Astrocyte (in vitro differentiated cells and primary cell): ENCODE measurements at regions not wholly inside any gene's neighbourhood (a gene's known extent, or its start where the extent isn't known, plus 50 kb on each side); places are given as distances from the start of the nearest gene placed in this dataset.

Experiments used
- DNase-seq: peaks from one replicate; pipeline ENCODE4 v3.0.0-alpha.2; 2010; ENCODE audit warnings: low read depth
- FAIRE-seq: peaks from 2 replicates; lab custom pipeline; 2011; peaks lifted over from hg19 to GRCh38; lab: Jason Lieb, UNC
- H2AFZ ChIP-seq: 2 replicates; pipeline ENCODE4 v1.6.0; 2012; ENCODE audit warnings: low read depth, low read length, inconsistent platforms
- H3K27ac ChIP-seq: 2 replicates; pipeline ENCODE4 v1.5.1; 2011; ENCODE audit warnings: low read depth, low read length, inconsistent platforms
- H3K27me3 ChIP-seq: 2 replicates; pipeline ENCODE4 v1.6.0; 2011; ENCODE audit warnings: low read length, inconsistent platforms; ENCODE audit not compliant: insufficient read depth
- H3K36me3 ChIP-seq: 2 replicates; pipeline ENCODE4 v1.5.1; 2011; ENCODE audit warnings: low read length, inconsistent platforms; ENCODE audit not compliant: insufficient read depth
- H3K4me1 ChIP-seq: 2 replicates; pipeline ENCODE4 v1.5.1; 2011; ENCODE audit warnings: low read length, inconsistent platforms; ENCODE audit not compliant: insufficient read depth
- H3K4me2 ChIP-seq: 2 replicates; pipeline ENCODE4 v1.6.0; 2012; ENCODE audit warnings: low read length, inconsistent platforms
- H3K4me3 ChIP-seq: 2 replicates; pipeline ENCODE4 v1.5.1; 2011; ENCODE audit warnings: low read depth, mild to moderate bottlenecking, low read length, inconsistent platforms; ENCODE audit not compliant: insufficient read depth
- H3K79me2 ChIP-seq: 2 replicates; pipeline ENCODE4 v1.6.0; 2012; ENCODE audit warnings: mild to moderate bottlenecking, low read length, inconsistent platforms; ENCODE audit not compliant: insufficient read depth
- H3K9ac ChIP-seq: 2 replicates; pipeline ENCODE4 v1.6.0; 2012; ENCODE audit warnings: mild to moderate bottlenecking, low read length, inconsistent platforms
- H3K9me3 ChIP-seq: 2 replicates; pipeline ENCODE4 v1.5.1; 2012; ENCODE audit warnings: low read depth, mild to moderate bottlenecking, low read length, inconsistent platforms; ENCODE audit not compliant: insufficient read depth
- H4K20me1 ChIP-seq: 2 replicates; pipeline ENCODE4 v1.6.0; 2012; ENCODE audit warnings: low read length, inconsistent platforms; ENCODE audit not compliant: insufficient read depth
- H3K27ac Mint-ChIP-seq: one replicate; pipeline ENCODE4 v1.8.0; 2021; ENCODE audit warnings: mild to moderate bottlenecking, mixed read lengths; ENCODE audit not compliant: unreplicated experiment
- H3K27me3 Mint-ChIP-seq: one replicate; pipeline ENCODE4 v1.8.0; 2021; ENCODE audit warnings: low read depth, mixed read lengths; ENCODE audit not compliant: unreplicated experiment
- H3K36me3 Mint-ChIP-seq: one replicate; pipeline ENCODE4 v1.8.0; 2021; ENCODE audit warnings: low read depth, mixed read lengths; ENCODE audit not compliant: unreplicated experiment
- H3K4me1 Mint-ChIP-seq: one replicate; pipeline ENCODE4 v1.8.0; 2021; ENCODE audit warnings: low read depth, mixed read lengths; ENCODE audit not compliant: unreplicated experiment
- H3K4me3 Mint-ChIP-seq: one replicate; pipeline ENCODE4 v1.8.0; 2021; ENCODE audit warnings: mild to moderate bottlenecking, moderate library complexity, mixed read lengths; ENCODE audit not compliant: unreplicated experiment
- H3K9me3 Mint-ChIP-seq: one replicate; pipeline ENCODE4 v1.8.0; 2021; ENCODE audit warnings: mild to moderate bottlenecking, mixed read lengths; ENCODE audit not compliant: unreplicated experiment
- EZH2 ChIP-seq: IDR thresholded peaks from 2 replicates; pipeline ENCODE4 v1.6.1; 2012; ENCODE audit warnings: mild to moderate bottlenecking, low read length, inconsistent platforms; ENCODE audit not compliant: insufficient read depth
- TF ChIP-seq, protein P1 (sequence below): IDR thresholded peaks from 2 replicates; pipeline ENCODE4 v1.5.1; 2011; ENCODE audit warnings: low read depth, mild to moderate bottlenecking, inconsistent platforms, low read length, moderate library complexity; ENCODE audit not compliant: insufficient read depth

DNA sequence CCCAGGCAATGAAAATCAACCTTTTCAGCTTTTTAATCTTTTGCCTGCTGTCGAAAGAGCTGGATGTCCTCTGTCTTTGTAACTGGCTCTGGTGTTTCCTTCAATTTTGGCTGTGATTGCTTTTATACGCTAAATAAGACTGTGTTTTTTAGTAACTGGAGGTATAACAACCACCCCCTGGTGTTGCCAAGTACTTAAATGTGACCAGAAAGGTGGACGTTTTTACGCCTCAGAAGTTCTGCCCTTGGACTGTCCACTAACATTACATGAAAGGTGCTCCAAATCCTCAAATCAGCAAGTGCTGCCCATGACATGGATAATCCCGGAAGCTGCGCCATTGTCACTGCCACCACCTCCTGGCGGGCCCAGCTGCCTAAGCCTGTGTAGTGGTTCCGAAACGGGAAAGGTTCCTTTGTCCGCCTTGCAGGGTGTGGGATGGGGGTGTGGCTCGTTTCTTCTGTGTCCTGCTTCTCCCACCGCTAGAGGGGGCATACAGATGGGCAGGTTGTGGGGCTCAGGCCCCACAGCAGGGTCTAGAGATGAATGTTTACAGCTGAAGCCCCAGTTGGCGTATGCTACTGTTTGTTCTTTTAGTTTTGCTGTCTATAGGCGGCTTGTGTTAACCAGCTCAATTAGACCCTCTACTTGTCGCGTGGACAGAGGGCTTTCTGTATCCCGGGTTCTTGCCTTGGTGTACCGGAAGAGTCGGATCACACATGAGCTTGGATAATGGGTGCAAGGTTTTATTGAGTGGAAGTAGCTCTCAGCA lies 82.2 kb upstream of the SEPTIN5 start:
- H3K27me3 ChIP-seq = peaks cover 4% of the 10 kb centered on the region
- no peaks in the 10 kb centered on the region for H3K4me1 ChIP-seq
- DNase-seq (peak; percentile 24), FAIRE-seq (no peak)
- H3K27me3 Mint-ChIP-seq = peaks cover 42% of the 10 kb centered on the region
- no peaks in the 10 kb centered on the region for H3K9me3 ChIP-seq
- no peak overlapping the region for H3K27ac ChIP-seq
- H3K36me3 Mint-ChIP-seq = no peaks in the 10 kb centered on the region
- H4K20me1 ChIP-seq = no peaks in the 10 kb centered on the region
- no peaks in the 10 kb centered on the region for H3K4me1 Mint-ChIP-seq
- H3K4me3 ChIP-seq = no peak overlapping the region
- H3K9ac ChIP-seq = no peak overlapping the region
- no peak overlapping the region for H3K4me2 ChIP-seq
- H3K79me2 ChIP-seq = no peaks in the 10 kb centered on the region
- no peak for TF ChIP-seq EZH2
- TF ChIP-seq, protein P1, sequence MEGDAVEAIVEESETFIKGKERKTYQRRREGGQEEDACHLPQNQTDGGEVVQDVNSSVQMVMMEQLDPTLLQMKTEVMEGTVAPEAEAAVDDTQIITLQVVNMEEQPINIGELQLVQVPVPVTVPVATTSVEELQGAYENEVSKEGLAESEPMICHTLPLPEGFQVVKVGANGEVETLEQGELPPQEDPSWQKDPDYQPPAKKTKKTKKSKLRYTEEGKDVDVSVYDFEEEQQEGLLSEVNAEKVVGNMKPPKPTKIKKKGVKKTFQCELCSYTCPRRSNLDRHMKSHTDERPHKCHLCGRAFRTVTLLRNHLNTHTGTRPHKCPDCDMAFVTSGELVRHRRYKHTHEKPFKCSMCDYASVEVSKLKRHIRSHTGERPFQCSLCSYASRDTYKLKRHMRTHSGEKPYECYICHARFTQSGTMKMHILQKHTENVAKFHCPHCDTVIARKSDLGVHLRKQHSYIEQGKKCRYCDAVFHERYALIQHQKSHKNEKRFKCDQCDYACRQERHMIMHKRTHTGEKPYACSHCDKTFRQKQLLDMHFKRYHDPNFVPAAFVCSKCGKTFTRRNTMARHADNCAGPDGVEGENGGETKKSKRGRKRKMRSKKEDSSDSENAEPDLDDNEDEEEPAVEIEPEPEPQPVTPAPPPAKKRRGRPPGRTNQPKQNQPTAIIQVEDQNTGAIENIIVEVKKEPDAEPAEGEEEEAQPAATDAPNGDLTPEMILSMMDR = peak; percentile 61
- no peak overlapping the region for H3K4me3 Mint-ChIP-seq
- H3K9me3 Mint-ChIP-seq = no peaks in the 10 kb centered on the region
- H3K36me3 ChIP-seq = no peaks in the 10 kb centered on the region
- H2AFZ ChIP-seq = no peak overlapping the region
- H3K27ac Mint-ChIP-seq = no peak overlapping the region

DNA sequence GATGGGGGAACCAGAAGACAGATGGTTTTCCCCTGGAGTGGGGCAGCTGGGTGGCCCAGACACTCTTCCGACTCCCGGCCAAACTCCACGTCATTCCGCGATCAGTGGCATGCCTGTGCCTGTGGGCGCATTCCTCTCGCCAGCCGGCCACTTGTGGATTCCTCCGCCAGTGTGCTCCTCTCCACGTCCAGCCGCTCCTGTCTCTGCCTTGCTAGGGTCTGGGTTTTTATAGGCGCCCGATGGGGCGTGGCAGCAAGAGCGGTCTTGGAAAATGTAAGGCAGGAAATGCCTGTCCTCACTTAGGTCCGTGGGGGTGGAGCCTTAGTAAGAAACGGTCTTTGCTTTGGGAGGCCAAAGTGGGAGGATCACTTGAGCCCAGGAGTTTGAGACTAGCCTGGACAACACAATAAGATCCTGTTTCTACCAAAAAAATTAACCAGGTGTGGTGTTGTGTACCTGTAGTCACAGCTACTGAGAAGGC lies 81.6 kb upstream of the SEPTIN5 start:
- Histone ChIP-seq H3K9ac (no peak overlapping the region), H4K20me1 (no peaks in the 10 kb centered on the region), H3K4me2 (no peak overlapping the region), H3K27ac (no peak overlapping the region), H3K4me3 (no peak overlapping the region), H3K36me3 (no peaks in the 10 kb centered on the region), H2AFZ (no peak overlapping the region), H3K4me1 (no peaks in the 10 kb centered on the region), H3K79me2 (no peaks in the 10 kb centered on the region), H3K9me3 (no peaks in the 10 kb centered on the region), H3K27me3 (peaks cover 4% of the 10 kb centered on the region)
- Mint-ChIP-seq H3K4me1 (no peaks in the 10 kb centered on the region), H3K9me3 (no peaks in the 10 kb centered on the region), H3K27me3 (peaks cover 44% of the 10 kb centered on the region), H3K36me3 (no peaks in the 10 kb centered on the region), H3K4me3 (no peak overlapping the region), H3K27ac (no peak overlapping the region)
- FAIRE-seq (no peak), DNase-seq (no peak)
- TF ChIP-seq, protein P1 = no peak
- TF ChIP-seq EZH2 = no peak
